MM.1S (cell line): ENCODE measurements at regions not wholly inside any gene's neighbourhood (a gene's known extent, or its start where the extent isn't known, plus 50 kb on each side); places are given as distances from the start of the nearest gene placed in this dataset.

Experiments used
- DNase-seq: peaks from one replicate; pipeline ENCODE4 v3.0.0-alpha.2; 2015
- H2AFZ ChIP-seq: fragments of 300-600 bp; sonication (generic); 2 replicates; pipeline ENCODE4 v1.6.0; 2016; ENCODE audit warnings: antibody characterized with exemption, low read length
- H3F3A ChIP-seq: fragments of 300-600 bp; sonication (generic); 2 replicates; pipeline ENCODE4 v1.6.1; 2016; ENCODE audit warnings: mild to moderate bottlenecking, antibody characterized with exemption, low read length, moderate library complexity, mixed read lengths; ENCODE audit not compliant: insufficient read depth
- H3K27ac ChIP-seq: fragments of 300-600 bp; sonication (generic); 2 replicates; pipeline ENCODE4 v1.5.1; 2016; ENCODE audit warnings: mild to moderate bottlenecking, low read length
- H3K27me3 ChIP-seq: fragments of 300-600 bp; sonication (generic); replicated peaks from 2 replicates; pipeline ENCODE4 v1.6.0; 2016; ENCODE audit warnings: low read length; ENCODE audit not compliant: insufficient read depth
- H3K36me3 ChIP-seq: fragments of 300-600 bp; sonication (generic); replicated peaks from 2 replicates; pipeline ENCODE4 v1.6.1; 2016; ENCODE audit warnings: mild to moderate bottlenecking, low read length, mixed read lengths; ENCODE audit not compliant: insufficient read depth
- H3K4me1 ChIP-seq: fragments of 300-600 bp; sonication (generic); 2 replicates; pipeline ENCODE4 v1.6.1; 2016; ENCODE audit warnings: low read length, mixed read lengths
- H3K4me2 ChIP-seq: fragments of 300-600 bp; sonication (generic); 2 replicates; pipeline ENCODE4 v1.6.0; 2016; ENCODE audit warnings: low read depth, low read length
- H3K4me3 ChIP-seq: fragments of 300-600 bp; sonication (generic); 2 replicates; pipeline ENCODE4 v1.5.1; 2016; ENCODE audit warnings: low read length, mixed read lengths
- H3K79me2 ChIP-seq: fragments of 300-600 bp; sonication (generic); 2 replicates; pipeline ENCODE4 v1.6.1; 2016; ENCODE audit warnings: mixed run types, low read length, mixed read lengths
- H3K9ac ChIP-seq: fragments of 300-600 bp; sonication (generic); 2 replicates; pipeline ENCODE4 v1.6.1; 2016; ENCODE audit warnings: low read length, mixed read lengths
- H3K9me2 ChIP-seq: fragments of 300-600 bp; sonication (generic); replicated peaks from 2 replicates; pipeline ENCODE4 v1.6.1; 2016; ENCODE audit warnings: mild to moderate bottlenecking, low read length, mixed read lengths; ENCODE audit not compliant: insufficient read depth
- H3K9me3 ChIP-seq: fragments of 300-600 bp; sonication (generic); replicated peaks from 2 replicates; pipeline ENCODE4 v1.6.1; 2016; ENCODE audit warnings: mild to moderate bottlenecking, low read length, mixed read lengths; ENCODE audit not compliant: insufficient read depth
- H4K20me1 ChIP-seq: fragments of 300-600 bp; sonication (generic); 2 replicates; pipeline ENCODE4 v1.6.1; 2016; ENCODE audit warnings: mild to moderate bottlenecking, low read length, moderate library complexity, mixed read lengths; ENCODE audit not compliant: insufficient read depth
- EZH2 ChIP-seq: fragments of 300-600 bp; sonication (generic); optimal IDR thresholded peaks from 2 replicates; pipeline ENCODE3; 2017; ENCODE audit warnings: low read depth, mild to moderate bottlenecking, antibody characterized with exemption, low read length, mixed read lengths
- EZH2phosphoT487 ChIP-seq: fragments of 300-600 bp; sonication (generic); IDR thresholded peaks from 2 replicates; pipeline ENCODE4 v1.6.1; 2018; ENCODE audit warnings: antibody characterized with exemption, low read length
- TF ChIP-seq, protein P1 (sequence below): fragments of 300-600 bp; sonication (generic); IDR thresholded peaks from 2 replicates; pipeline ENCODE4 v1.5.1; 2016; ENCODE audit warnings: antibody characterized with exemption, low read length, mixed read lengths

DNA sequence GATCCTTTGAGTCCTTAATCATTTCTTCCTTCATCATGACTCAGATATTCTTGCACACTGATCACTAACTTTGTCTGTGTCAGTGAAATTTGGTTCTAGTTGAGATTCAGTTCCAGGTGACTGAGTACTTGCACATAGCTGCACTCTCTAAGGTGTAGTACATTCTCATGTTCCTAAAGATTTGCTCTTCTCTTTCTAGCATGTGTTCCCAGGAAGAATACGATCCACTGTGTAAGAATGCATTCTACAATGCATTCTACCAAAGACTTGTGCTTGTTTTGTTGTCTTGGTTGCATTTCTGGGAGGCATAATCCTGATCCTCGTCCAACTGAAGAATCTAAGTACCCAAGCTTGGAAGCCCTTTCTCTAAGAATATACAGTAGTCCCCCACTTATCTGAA is 104.3 kb upstream of the CDC42BPA start:
- Histone ChIP-seq H3K27ac (no peak overlapping the region), H3K4me3 (no peak overlapping the region), H3K36me3 (no peaks in the 10 kb centered on the region), H2AFZ (no peak overlapping the region), H3K9me3 (no peaks in the 10 kb centered on the region), H3F3A (no peaks in the 10 kb centered on the region), H3K27me3 (no peaks in the 10 kb centered on the region), H4K20me1 (no peaks in the 10 kb centered on the region), H3K4me2 (no peak overlapping the region), H3K9ac (no peak overlapping the region), H3K4me1 (no peaks in the 10 kb centered on the region), H3K79me2 (no peaks in the 10 kb centered on the region), H3K9me2 (no peaks in the 10 kb centered on the region)
- no peak for TF ChIP-seq EZH2phosphoT487
- TF ChIP-seq, protein P1, sequence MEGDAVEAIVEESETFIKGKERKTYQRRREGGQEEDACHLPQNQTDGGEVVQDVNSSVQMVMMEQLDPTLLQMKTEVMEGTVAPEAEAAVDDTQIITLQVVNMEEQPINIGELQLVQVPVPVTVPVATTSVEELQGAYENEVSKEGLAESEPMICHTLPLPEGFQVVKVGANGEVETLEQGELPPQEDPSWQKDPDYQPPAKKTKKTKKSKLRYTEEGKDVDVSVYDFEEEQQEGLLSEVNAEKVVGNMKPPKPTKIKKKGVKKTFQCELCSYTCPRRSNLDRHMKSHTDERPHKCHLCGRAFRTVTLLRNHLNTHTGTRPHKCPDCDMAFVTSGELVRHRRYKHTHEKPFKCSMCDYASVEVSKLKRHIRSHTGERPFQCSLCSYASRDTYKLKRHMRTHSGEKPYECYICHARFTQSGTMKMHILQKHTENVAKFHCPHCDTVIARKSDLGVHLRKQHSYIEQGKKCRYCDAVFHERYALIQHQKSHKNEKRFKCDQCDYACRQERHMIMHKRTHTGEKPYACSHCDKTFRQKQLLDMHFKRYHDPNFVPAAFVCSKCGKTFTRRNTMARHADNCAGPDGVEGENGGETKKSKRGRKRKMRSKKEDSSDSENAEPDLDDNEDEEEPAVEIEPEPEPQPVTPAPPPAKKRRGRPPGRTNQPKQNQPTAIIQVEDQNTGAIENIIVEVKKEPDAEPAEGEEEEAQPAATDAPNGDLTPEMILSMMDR: no peak
- no peak for TF ChIP-seq EZH2
- DNase-seq: no peak

DNA sequence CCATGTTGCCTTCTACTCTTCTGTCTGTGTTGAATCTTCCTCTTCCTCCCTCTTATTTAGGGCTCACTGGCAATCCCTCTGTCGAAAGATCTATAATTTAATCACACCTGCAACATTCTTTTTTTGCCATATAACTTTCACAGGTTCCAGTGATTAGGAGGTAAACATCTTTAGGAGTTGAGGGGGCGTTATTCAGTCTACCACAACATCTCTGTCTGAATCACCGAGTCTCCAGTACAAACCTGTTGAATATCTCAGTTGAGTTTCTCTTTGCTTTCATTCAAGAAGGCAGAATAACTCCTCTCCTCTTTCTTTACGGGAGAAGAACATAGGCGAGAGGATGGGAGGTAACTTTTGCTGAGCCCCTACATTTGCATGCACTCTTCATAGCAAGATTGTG is 101.9 kb upstream of the CDC42BPA start:
- TF ChIP-seq, protein P1: no peak
- no peak for TF ChIP-seq EZH2phosphoT487
- TF ChIP-seq EZH2: no peak
- Histone ChIP-seq H3K36me3 (no peaks in the 10 kb centered on the region), H3K27me3 (no peaks in the 10 kb centered on the region), H3K27ac (no peak overlapping the region), H3K4me3 (no peak overlapping the region), H4K20me1 (no peaks in the 10 kb centered on the region), H3F3A (no peaks in the 10 kb centered on the region), H3K9me3 (no peaks in the 10 kb centered on the region), H3K4me2 (no peak overlapping the region), H3K79me2 (no peaks in the 10 kb centered on the region), H2AFZ (no peak overlapping the region), H3K9ac (no peak overlapping the region), H3K9me2 (no peaks in the 10 kb centered on the region), H3K4me1 (no peaks in the 10 kb centered on the region)
- DNase-seq: no peak

DNA sequence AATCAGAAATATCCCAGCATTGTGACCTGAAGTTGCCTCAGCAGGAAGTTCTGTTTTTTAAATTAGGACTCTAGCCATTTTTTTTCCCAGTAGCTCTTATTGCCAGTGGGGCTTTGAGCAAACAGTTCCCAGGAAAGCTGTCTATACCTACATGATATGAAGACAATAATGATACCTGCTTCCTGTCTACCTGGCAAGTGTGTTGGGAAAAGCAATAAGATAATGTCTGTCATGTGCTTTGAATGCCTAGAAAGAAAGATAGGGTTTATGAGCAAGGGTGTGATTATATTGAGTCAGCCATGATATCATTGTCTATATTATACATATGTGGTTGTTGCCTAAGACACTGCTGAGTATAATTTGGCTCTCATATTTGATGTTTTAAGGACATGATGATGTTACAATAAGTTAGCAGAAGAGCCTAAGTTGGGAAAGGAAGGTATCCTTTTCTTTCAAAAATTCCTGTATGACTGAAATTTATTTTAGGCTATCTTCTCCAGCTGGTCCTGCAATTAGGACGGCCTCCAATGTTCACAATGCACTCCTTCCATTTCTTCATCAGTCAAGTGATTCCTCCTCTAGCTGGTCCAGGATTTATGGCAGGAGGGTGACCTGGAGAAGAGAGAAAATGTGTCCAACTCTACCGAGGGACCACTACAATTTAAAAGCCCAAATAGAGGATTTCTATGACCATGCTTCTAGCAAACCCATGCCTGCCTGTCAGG is 99.6 kb upstream of the CDC42BPA start:
- H4K20me1 ChIP-seq: no peaks in the 10 kb centered on the region
- no peaks in the 10 kb centered on the region for H3K9me3 ChIP-seq
- H3K4me2 ChIP-seq: no peak overlapping the region
- H3K4me1 ChIP-seq: no peaks in the 10 kb centered on the region
- no peaks in the 10 kb centered on the region for H3K36me3 ChIP-seq
- TF ChIP-seq EZH2 (no peak), EZH2phosphoT487 (no peak)
- TF ChIP-seq, protein P1: no peak
- no peak overlapping the region for H2AFZ ChIP-seq
- no peak overlapping the region for H3K27ac ChIP-seq
- DNase-seq: no peak
- no peak overlapping the region for H3K9ac ChIP-seq
- H3K4me3 ChIP-seq: no peak overlapping the region
- no peaks in the 10 kb centered on the region for H3K27me3 ChIP-seq
- H3K9me2 ChIP-seq: no peaks in the 10 kb centered on the region
- H3K79me2 ChIP-seq: no peaks in the 10 kb centered on the region
- H3F3A ChIP-seq: no peaks in the 10 kb centered on the region
